ENCODE measurements at regions not wholly inside any gene's neighbourhood (a gene's known extent, or its start where the extent isn't known, plus 50 kb on each side); places are given as distances from the start of the nearest gene placed in this dataset.

- no peak for DNase-seq (ENCODE audit: low read depth)
- no peak overlapping the region for H3K4me3 ChIP-seq (ENCODE audit: low read depth, low read length)
- no peak for TF ChIP-seq CTCF (IDR thresholded peaks at IDR 0.05; ENCODE audit: control insufficient read depth, extremely low read depth, insufficient read depth)
These were observed 1103.4 kb downstream of the TSN start for GRCh38 chr2:122858813-122859212.

GRCh38 chr2:122859260-122859659 is 1103.8 kb downstream of the TSN start:
- no peak overlapping the region for H3K4me3 ChIP-seq (ENCODE audit: low read depth, low read length)
- DNase-seq (ENCODE audit: low read depth): no peak
- no peak for TF ChIP-seq CTCF (IDR thresholded peaks at IDR 0.05; ENCODE audit: control insufficient read depth, extremely low read depth, insufficient read depth)

GRCh38 chr2:122863532-122863931 is 1108.1 kb downstream of the TSN start:
- TF ChIP-seq CTCF (IDR thresholded peaks at IDR 0.05; ENCODE audit: control insufficient read depth, extremely low read depth, insufficient read depth): no peak
- no peak for DNase-seq (ENCODE audit: low read depth)
- H3K4me3 ChIP-seq (ENCODE audit: low read depth, low read length): no peak overlapping the region

- no peak for TF ChIP-seq CTCF (IDR thresholded peaks at IDR 0.05; ENCODE audit: control insufficient read depth, extremely low read depth, insufficient read depth)
- no peak for DNase-seq (ENCODE audit: low read depth)
- no peak overlapping the region for H3K4me3 ChIP-seq (ENCODE audit: low read depth, low read length)
These were observed 1109.3 kb downstream of the TSN start for GRCh38 chr2:122864728-122865127.

- no peak for TF ChIP-seq CTCF (IDR thresholded peaks at IDR 0.05; ENCODE audit: control insufficient read depth, extremely low read depth, insufficient read depth)
- no peak overlapping the region for H3K4me3 ChIP-seq (ENCODE audit: low read depth, low read length)
- no peak for DNase-seq (ENCODE audit: low read depth)
These were observed 1110.6 kb downstream of the TSN start for GRCh38 chr2:122866095-122866494.

GRCh38 chr2:122867941-122868340 is 1112.5 kb downstream of the TSN start:
- no peak overlapping the region for H3K4me3 ChIP-seq (ENCODE audit: low read depth, low read length)
- DNase-seq (ENCODE audit: low read depth): no peak
- TF ChIP-seq CTCF (IDR thresholded peaks at IDR 0.05; ENCODE audit: control insufficient read depth, extremely low read depth, insufficient read depth): no peak

- TF ChIP-seq CTCF (IDR thresholded peaks at IDR 0.05; ENCODE audit: control insufficient read depth, extremely low read depth, insufficient read depth): no peak
- DNase-seq (ENCODE audit: low read depth): no peak
- no peak overlapping the region for H3K4me3 ChIP-seq (ENCODE audit: low read depth, low read length)
These were observed 1113.3 kb downstream of the TSN start for GRCh38 chr2:122868646-122869275.

All from LNCaP clone FGC (cell line).